PC-3 (cell line): ENCODE measurements at regions not wholly inside any gene's neighbourhood (a gene's known extent, or its start where the extent isn't known, plus 50 kb on each side); places are given as distances from the start of the nearest gene placed in this dataset.

Experiments used
- CTCF ChIP-seq: fragments of 300-600 bp; sonication (generic); conservative IDR thresholded peaks from 2 replicates; pipeline ENCODE4 v1.5.1; 2017; ENCODE audit warnings: antibody characterized with exemption, low read depth, mild to moderate bottlenecking, low read length
- EZH2 ChIP-seq: fragments of 300-600 bp; sonication (generic); IDR thresholded peaks from one replicate; pipeline ENCODE4 v1.6.1; 2017; ENCODE audit warnings: antibody characterized with exemption, mild to moderate bottlenecking, low read length; ENCODE audit not compliant: unreplicated experiment

- TF ChIP-seq CTCF (no peak), EZH2 (no peak)
Measured at GRCh38 chr4:36872679-36873078, 371.9 kb upstream of the NWD2 start.
